ENCODE measurements at regions not wholly inside any gene's neighbourhood (a gene's known extent, or its start where the extent isn't known, plus 50 kb on each side); places are given as distances from the start of the nearest gene placed in this dataset.

- no peak for TF ChIP-seq CTCF (IDR thresholded peaks at IDR 0.05; ENCODE audit: borderline replicate concordance, extremely low read depth, low read length, poor library complexity, severe bottlenecking)
- no peak for TF ChIP-seq EZH2 (IDR thresholded peaks at IDR 0.05; ENCODE audit: borderline replicate concordance, low read depth, low read length, severe bottlenecking)
Observed at GRCh38 chr10:116798859-116799258, 50.4 kb upstream of the ENO4 start.

All from DND-41 (cell line).